Body of pancreas (tissue), 4 donors: ENCODE measurements at regions not wholly inside any gene's neighbourhood (a gene's known extent, or its start where the extent isn't known, plus 50 kb on each side); places are given as distances from the start of the nearest gene placed in this dataset.

Source experiments
- POLR2A ChIP-seq, 3 donors: fragments of 450-650 bp; IDR thresholded peaks; one replicate each; pipeline ENCODE4 v1.6.1; 2016; ENCODE audit warnings: antibody characterized with exemption in 3 of 3, mild to moderate bottlenecking in 2 of 3
- TF ChIP-seq, protein P1 (sequence below), 7 experiments: fragments of 450-650 bp in 4 of 7; fragments of 200-600 bp in 3 of 7; sonication (generic) in 3 of 7; IDR thresholded peaks; one replicate each; pipeline ENCODE4 v1.5.1; 2016 to 2019; ENCODE audit warnings: antibody characterized with exemption in 7 of 7

DNA sequence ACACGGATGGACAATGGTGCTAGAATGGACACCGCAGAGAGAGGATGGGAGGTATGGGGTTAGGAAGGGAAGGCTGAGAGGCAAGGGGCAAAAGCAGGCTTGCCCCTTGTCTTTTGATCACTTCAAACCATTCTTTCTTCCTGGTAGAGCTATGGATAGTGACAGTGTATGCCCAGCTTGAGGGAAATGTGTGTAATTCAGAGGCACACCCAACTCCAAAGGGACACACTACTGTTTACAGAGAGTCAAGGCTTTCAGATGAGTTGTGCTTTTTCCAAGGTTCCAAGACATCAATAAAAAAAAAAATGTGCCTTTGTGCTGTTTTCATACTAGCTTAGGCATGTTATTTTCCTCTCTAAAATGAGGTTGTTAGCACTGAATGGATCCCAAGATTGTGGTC, 185.0 kb downstream of the MCHR2 start:
- TF ChIP-seq, protein P1, sequence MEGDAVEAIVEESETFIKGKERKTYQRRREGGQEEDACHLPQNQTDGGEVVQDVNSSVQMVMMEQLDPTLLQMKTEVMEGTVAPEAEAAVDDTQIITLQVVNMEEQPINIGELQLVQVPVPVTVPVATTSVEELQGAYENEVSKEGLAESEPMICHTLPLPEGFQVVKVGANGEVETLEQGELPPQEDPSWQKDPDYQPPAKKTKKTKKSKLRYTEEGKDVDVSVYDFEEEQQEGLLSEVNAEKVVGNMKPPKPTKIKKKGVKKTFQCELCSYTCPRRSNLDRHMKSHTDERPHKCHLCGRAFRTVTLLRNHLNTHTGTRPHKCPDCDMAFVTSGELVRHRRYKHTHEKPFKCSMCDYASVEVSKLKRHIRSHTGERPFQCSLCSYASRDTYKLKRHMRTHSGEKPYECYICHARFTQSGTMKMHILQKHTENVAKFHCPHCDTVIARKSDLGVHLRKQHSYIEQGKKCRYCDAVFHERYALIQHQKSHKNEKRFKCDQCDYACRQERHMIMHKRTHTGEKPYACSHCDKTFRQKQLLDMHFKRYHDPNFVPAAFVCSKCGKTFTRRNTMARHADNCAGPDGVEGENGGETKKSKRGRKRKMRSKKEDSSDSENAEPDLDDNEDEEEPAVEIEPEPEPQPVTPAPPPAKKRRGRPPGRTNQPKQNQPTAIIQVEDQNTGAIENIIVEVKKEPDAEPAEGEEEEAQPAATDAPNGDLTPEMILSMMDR (IDR thresholded peaks at IDR 0.05): no peak
- TF ChIP-seq POLR2A (IDR thresholded peaks at IDR 0.05): no peak
